ENCODE measurements at regions not wholly inside any gene's neighbourhood (a gene's known extent, or its start where the extent isn't known, plus 50 kb on each side); places are given as distances from the start of the nearest gene placed in this dataset.
"Not testable (repeated sequence)": the region's sequence is repeated elsewhere in the genome, so short reads cannot be mapped to it uniquely, and the experiment has no call there.

DNA sequence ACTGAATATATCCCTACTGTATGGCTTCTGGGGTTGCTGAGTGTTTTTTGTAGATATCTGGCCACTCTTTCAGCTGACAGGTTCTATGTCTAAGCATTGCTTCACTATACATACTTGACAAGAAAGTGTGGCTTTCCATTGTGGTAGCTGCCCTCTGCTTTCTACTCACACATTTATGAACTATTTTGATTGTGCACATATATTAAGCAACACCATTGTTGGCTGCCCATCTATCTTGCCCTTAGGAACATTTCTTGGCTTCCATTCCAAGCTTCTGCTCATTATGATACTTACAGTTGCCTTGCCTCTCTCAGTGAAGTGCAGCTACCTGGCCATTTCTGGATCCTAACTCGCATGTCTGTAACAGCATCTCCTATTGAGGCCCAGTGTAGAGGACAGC is 153.6 kb upstream of the MOCS2 start:
- no peak overlapping the region for H2AFZ ChIP-seq (ENCODE audit: low read depth, low read length)
- H3K9ac ChIP-seq (ENCODE audit: low read length), result no peak overlapping the region
- H3K4me1 ChIP-seq (ENCODE audit: low read length), result no peaks in the 10 kb centered on the region
- H3K79me2 ChIP-seq (ENCODE audit: low read length), result no peaks in the 10 kb centered on the region
- H3K4me3 ChIP-seq (ENCODE audit: low read length), result no peak overlapping the region
- no peaks in the 10 kb centered on the region for H3K9me3 ChIP-seq (ENCODE audit: insufficient read depth, low read length)
- TF ChIP-seq, protein P1, sequence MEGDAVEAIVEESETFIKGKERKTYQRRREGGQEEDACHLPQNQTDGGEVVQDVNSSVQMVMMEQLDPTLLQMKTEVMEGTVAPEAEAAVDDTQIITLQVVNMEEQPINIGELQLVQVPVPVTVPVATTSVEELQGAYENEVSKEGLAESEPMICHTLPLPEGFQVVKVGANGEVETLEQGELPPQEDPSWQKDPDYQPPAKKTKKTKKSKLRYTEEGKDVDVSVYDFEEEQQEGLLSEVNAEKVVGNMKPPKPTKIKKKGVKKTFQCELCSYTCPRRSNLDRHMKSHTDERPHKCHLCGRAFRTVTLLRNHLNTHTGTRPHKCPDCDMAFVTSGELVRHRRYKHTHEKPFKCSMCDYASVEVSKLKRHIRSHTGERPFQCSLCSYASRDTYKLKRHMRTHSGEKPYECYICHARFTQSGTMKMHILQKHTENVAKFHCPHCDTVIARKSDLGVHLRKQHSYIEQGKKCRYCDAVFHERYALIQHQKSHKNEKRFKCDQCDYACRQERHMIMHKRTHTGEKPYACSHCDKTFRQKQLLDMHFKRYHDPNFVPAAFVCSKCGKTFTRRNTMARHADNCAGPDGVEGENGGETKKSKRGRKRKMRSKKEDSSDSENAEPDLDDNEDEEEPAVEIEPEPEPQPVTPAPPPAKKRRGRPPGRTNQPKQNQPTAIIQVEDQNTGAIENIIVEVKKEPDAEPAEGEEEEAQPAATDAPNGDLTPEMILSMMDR (IDR thresholded peaks at IDR 0.05; ENCODE audit: low read depth, low read length), result no peak
- TF ChIP-seq EZH2phosphoT487 (IDR thresholded peaks at IDR 0.05; ENCODE audit: low read depth), result no peak
- H3K27me3 ChIP-seq (ENCODE audit: low read depth, low read length), result no peaks in the 10 kb centered on the region
- no peak overlapping the region for H3K4me2 ChIP-seq (ENCODE audit: low read length)
- no peak overlapping the region for H3K27ac ChIP-seq (ENCODE audit: low read length)
- no peaks in the 10 kb centered on the region for H4K20me1 ChIP-seq (ENCODE audit: insufficient read depth, low read length)
- no peaks in the 10 kb centered on the region for H3K36me3 ChIP-seq (replicated peaks; ENCODE audit: low read depth, low read length)

DNA sequence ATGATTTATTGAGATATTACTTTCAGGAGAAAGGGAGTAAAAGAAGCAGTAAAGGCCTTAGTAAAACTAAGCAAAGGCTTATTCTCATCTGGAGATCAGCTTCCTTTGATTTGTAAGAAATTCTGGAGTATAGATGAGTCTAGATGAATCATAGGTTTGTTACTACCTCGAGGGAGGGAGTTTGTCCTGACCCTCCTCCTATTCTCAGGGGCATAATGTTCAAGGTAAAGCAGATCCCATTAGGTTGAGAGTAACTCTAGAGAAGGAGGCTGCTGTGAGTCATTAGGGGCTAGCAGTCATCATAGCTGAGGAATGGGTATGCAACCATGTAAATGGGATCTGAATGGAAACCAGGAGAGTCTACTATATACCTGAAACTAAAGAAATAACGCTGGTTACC is 155.5 kb upstream of the MOCS2 start:
- Histone ChIP-seq H3K9ac (ENCODE audit: low read length) (no peak overlapping the region), H3K4me3 (ENCODE audit: low read length) (no peak overlapping the region), H3K79me2 (ENCODE audit: low read length) (no peaks in the 10 kb centered on the region), H3K4me2 (ENCODE audit: low read length) (no peak overlapping the region), H4K20me1 (ENCODE audit: insufficient read depth, low read length) (no peaks in the 10 kb centered on the region), H3K36me3 (replicated peaks; ENCODE audit: low read depth, low read length) (no peaks in the 10 kb centered on the region), H3K4me1 (ENCODE audit: low read length) (no peaks in the 10 kb centered on the region), H2AFZ (ENCODE audit: low read depth, low read length) (no peak overlapping the region), H3K27me3 (ENCODE audit: low read depth, low read length) (no peaks in the 10 kb centered on the region), H3K27ac (ENCODE audit: low read length) (no peak overlapping the region), H3K9me3 (ENCODE audit: insufficient read depth, low read length) (no peaks in the 10 kb centered on the region)
- TF ChIP-seq, protein P1 (IDR thresholded peaks at IDR 0.05; ENCODE audit: low read depth, low read length), result no peak
- no peak for TF ChIP-seq EZH2phosphoT487 (IDR thresholded peaks at IDR 0.05; ENCODE audit: low read depth)

- H3K36me3 ChIP-seq (replicated peaks; ENCODE audit: low read depth, low read length); H3K4me3 ChIP-seq (ENCODE audit: low read length); H3K27me3 ChIP-seq (ENCODE audit: low read depth, low read length); H3K9ac ChIP-seq (ENCODE audit: low read length); H2AFZ ChIP-seq (ENCODE audit: low read depth, low read length); H3K4me1 ChIP-seq (ENCODE audit: low read length); H3K27ac ChIP-seq (ENCODE audit: low read length); H3K9me3 ChIP-seq (ENCODE audit: insufficient read depth, low read length); H3K79me2 ChIP-seq (ENCODE audit: low read length); H3K4me2 ChIP-seq (ENCODE audit: low read length); H4K20me1 ChIP-seq (ENCODE audit: insufficient read depth, low read length): not testable (repeated sequence)
Observed at GRCh38 chr5:53268241-53268640, 158.7 kb upstream of the MOCS2 start.

- Histone ChIP-seq H3K36me3 (replicated peaks; ENCODE audit: low read depth, low read length) (no peaks in the 10 kb centered on the region), H3K27me3 (ENCODE audit: low read depth, low read length) (no peaks in the 10 kb centered on the region), H3K4me2 (ENCODE audit: low read length) (no peak overlapping the region), H3K4me1 (ENCODE audit: low read length) (no peaks in the 10 kb centered on the region), H2AFZ (ENCODE audit: low read depth, low read length) (no peak overlapping the region), H3K4me3 (ENCODE audit: low read length) (no peak overlapping the region), H3K27ac (ENCODE audit: low read length) (no peak overlapping the region), H3K9me3 (ENCODE audit: insufficient read depth, low read length) (no peaks in the 10 kb centered on the region), H3K9ac (ENCODE audit: low read length) (no peak overlapping the region), H4K20me1 (ENCODE audit: insufficient read depth, low read length) (no peaks in the 10 kb centered on the region), H3K79me2 (ENCODE audit: low read length) (no peaks in the 10 kb centered on the region)
- TF ChIP-seq EZH2phosphoT487 (IDR thresholded peaks at IDR 0.05; ENCODE audit: low read depth), result no peak
- TF ChIP-seq, protein P1 (IDR thresholded peaks at IDR 0.05; ENCODE audit: low read depth, low read length), result no peak
Observed at GRCh38 chr5:53275666-53276065, 166.1 kb upstream of the MOCS2 start.

DNA sequence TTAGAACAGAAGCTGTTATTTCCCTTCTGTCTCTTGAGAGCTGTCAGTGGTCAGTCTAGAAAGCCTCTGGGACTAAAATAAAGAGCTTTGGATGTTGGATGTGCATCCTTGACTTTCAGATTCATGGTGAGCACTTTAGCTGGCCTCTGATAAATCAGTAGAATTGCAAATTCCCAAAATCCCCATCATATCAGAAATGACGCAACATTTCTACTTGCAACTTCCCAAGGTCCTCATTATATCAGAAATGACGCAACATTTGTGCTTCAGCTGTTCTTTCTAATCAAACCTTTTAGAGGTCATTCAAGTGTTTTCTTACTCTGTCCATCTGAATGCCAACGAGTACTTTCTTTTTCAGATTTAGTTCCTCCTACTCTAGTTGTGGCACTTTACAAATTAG is 167.3 kb upstream of the MOCS2 start:
- H3K27me3 ChIP-seq (ENCODE audit: low read depth, low read length), result no peaks in the 10 kb centered on the region
- H3K27ac ChIP-seq (ENCODE audit: low read length), result no peak overlapping the region
- no peak overlapping the region for H3K4me3 ChIP-seq (ENCODE audit: low read length)
- no peaks in the 10 kb centered on the region for H3K79me2 ChIP-seq (ENCODE audit: low read length)
- H3K4me1 ChIP-seq (ENCODE audit: low read length), result no peaks in the 10 kb centered on the region
- TF ChIP-seq, protein P1 (IDR thresholded peaks at IDR 0.05; ENCODE audit: low read depth, low read length), result no peak
- no peak for TF ChIP-seq EZH2phosphoT487 (IDR thresholded peaks at IDR 0.05; ENCODE audit: low read depth)
- no peak overlapping the region for H3K4me2 ChIP-seq (ENCODE audit: low read length)
- H3K36me3 ChIP-seq (replicated peaks; ENCODE audit: low read depth, low read length), result no peaks in the 10 kb centered on the region
- no peak overlapping the region for H3K9ac ChIP-seq (ENCODE audit: low read length)
- H3K9me3 ChIP-seq (ENCODE audit: insufficient read depth, low read length), result no peaks in the 10 kb centered on the region
- no peaks in the 10 kb centered on the region for H4K20me1 ChIP-seq (ENCODE audit: insufficient read depth, low read length)
- no peak overlapping the region for H2AFZ ChIP-seq (ENCODE audit: low read depth, low read length)
